HEK293 (cell line): ENCODE measurements at regions not wholly inside any gene's neighbourhood (a gene's known extent, or its start where the extent isn't known, plus 50 kb on each side); places are given as distances from the start of the nearest gene placed in this dataset.

Experiments used
- BCL11B ChIP-seq: fragments of 450-650 bp; formaldehyde crosslinking; IDR thresholded peaks from 2 replicates; pipeline ENCODE4 v1.5.1; 2016; ENCODE audit warnings: low read depth, missing biosample characterization, missing genetic modification characterization
- GLIS1 ChIP-seq: fragments of 450-650 bp; formaldehyde crosslinking; IDR thresholded peaks from 2 replicates; pipeline ENCODE4 v1.5.1; 2016; ENCODE audit warnings: missing biosample characterization, missing genetic modification characterization
- KLF9 ChIP-seq: fragments of 450-650 bp; formaldehyde crosslinking; IDR thresholded peaks from 2 replicates; pipeline ENCODE4 v1.5.1; 2016; ENCODE audit warnings: missing biosample characterization, missing genetic modification characterization, low read depth
- SP2 ChIP-seq: fragments of 450-650 bp; formaldehyde crosslinking; IDR thresholded peaks from 2 replicates; pipeline ENCODE4 v1.5.1; 2016; ENCODE audit warnings: missing biosample characterization, missing genetic modification characterization
- ZBTB48 ChIP-seq: fragments of 450-650 bp; formaldehyde crosslinking; IDR thresholded peaks from 2 replicates; pipeline ENCODE4 v1.5.1; 2016; ENCODE audit warnings: missing biosample characterization, missing genetic modification characterization
- ZBTB8A ChIP-seq: fragments of 450-650 bp; formaldehyde crosslinking; IDR thresholded peaks from 2 replicates; pipeline ENCODE4 v1.5.1; 2016; ENCODE audit warnings: missing biosample characterization, missing genetic modification characterization
- ZFP41 ChIP-seq: fragments of 450-650 bp; formaldehyde crosslinking; IDR thresholded peaks from 2 replicates; pipeline ENCODE4 v1.5.1; 2016; ENCODE audit warnings: missing biosample characterization, missing genetic modification characterization, borderline replicate concordance
- ZNF132 ChIP-seq: fragments of 450-650 bp; formaldehyde crosslinking; IDR thresholded peaks from 2 replicates; pipeline ENCODE4 v1.5.1; 2017; ENCODE audit warnings: missing biosample characterization, missing genetic modification characterization, borderline replicate concordance
- ZNF184 ChIP-seq: fragments of 450-650 bp; IDR thresholded peaks from 2 replicates; pipeline ENCODE4 v1.5.1; 2018; ENCODE audit warnings: missing biosample characterization, mild to moderate bottlenecking, missing genetic modification characterization
- ZNF2 ChIP-seq: fragments of 450-650 bp; formaldehyde crosslinking; IDR thresholded peaks from 2 replicates; pipeline ENCODE4 v1.5.1; 2016; ENCODE audit warnings: missing biosample characterization, missing genetic modification characterization
- ZNF248 ChIP-seq: fragments of 450-650 bp; formaldehyde crosslinking; IDR thresholded peaks from 2 replicates; pipeline ENCODE4 v1.5.1; 2017; ENCODE audit warnings: missing biosample characterization, missing genetic modification characterization
- ZNF266 ChIP-seq: fragments of 450-650 bp; formaldehyde crosslinking; IDR thresholded peaks from 2 replicates; pipeline ENCODE4 v1.5.1; 2016; ENCODE audit warnings: missing biosample characterization, missing genetic modification characterization, low read depth
- ZNF37A ChIP-seq: fragments of 450-650 bp; IDR thresholded peaks from 2 replicates; pipeline ENCODE4 v1.5.1; 2018; ENCODE audit warnings: missing biosample characterization, missing genetic modification characterization
- ZNF548 ChIP-seq: fragments of 450-650 bp; formaldehyde crosslinking; IDR thresholded peaks from 2 replicates; pipeline ENCODE4 v1.5.1; 2016; ENCODE audit warnings: missing biosample characterization, missing genetic modification characterization
- ZNF610 ChIP-seq: fragments of 450-650 bp; formaldehyde crosslinking; IDR thresholded peaks from 2 replicates; pipeline ENCODE4 v1.5.1; 2016; ENCODE audit warnings: missing biosample characterization, missing genetic modification characterization, borderline replicate concordance
- ZNF623 ChIP-seq: fragments of 450-650 bp; formaldehyde crosslinking; IDR thresholded peaks from 2 replicates; pipeline ENCODE4 v1.5.1; 2016; ENCODE audit warnings: missing biosample characterization, missing genetic modification characterization
- ZNF626 ChIP-seq: fragments of 450-650 bp; sonication (Bioruptor Pico); formaldehyde crosslinking; IDR thresholded peaks from 2 replicates; pipeline ENCODE4 v1.5.1; 2018; ENCODE audit warnings: missing biosample characterization, missing genetic modification characterization, inconsistent platforms
- ZNF670 ChIP-seq: fragments of 450-650 bp; formaldehyde crosslinking; IDR thresholded peaks from 2 replicates; pipeline ENCODE4 v1.5.1; 2016; ENCODE audit warnings: missing biosample characterization, missing genetic modification characterization, low read depth
- ZNF76 ChIP-seq: fragments of 450-650 bp; formaldehyde crosslinking; IDR thresholded peaks from 2 replicates; pipeline ENCODE4; 2016; ENCODE audit warnings: low read depth, missing biosample characterization, missing genetic modification characterization, borderline replicate concordance
- ZNF776 ChIP-seq: fragments of 450-650 bp; formaldehyde crosslinking; IDR thresholded peaks from 2 replicates; pipeline ENCODE4 v1.5.0; 2017; ENCODE audit warnings: missing biosample characterization, missing genetic modification characterization, borderline replicate concordance
- TF ChIP-seq, protein P1 (sequence below): fragments of 450-650 bp; formaldehyde crosslinking; IDR thresholded peaks from 2 replicates; pipeline ENCODE4 v1.5.1; 2016; ENCODE audit warnings: missing biosample characterization, missing genetic modification characterization, borderline replicate concordance
- TF ChIP-seq, protein P2 (sequence below): fragments of 450-650 bp; formaldehyde crosslinking; IDR thresholded peaks from 2 replicates; pipeline ENCODE4 v1.5.1; 2016; ENCODE audit warnings: missing biosample characterization, missing genetic modification characterization
- TF ChIP-seq, protein P3 (sequence below): fragments of 450-650 bp; formaldehyde crosslinking; optimal IDR thresholded peaks from 2 replicates; pipeline ENCODE3; 2016; ENCODE audit warnings: missing biosample characterization, mild to moderate bottlenecking, missing genetic modification characterization
- TF ChIP-seq, protein P4 (sequence below): fragments of 450-650 bp; formaldehyde crosslinking; IDR thresholded peaks from 2 replicates; pipeline ENCODE4 v1.5.1; 2017; ENCODE audit warnings: missing biosample characterization, mild to moderate bottlenecking, missing genetic modification characterization, moderate library complexity
- TF ChIP-seq, protein P5 (sequence below): fragments of 450-650 bp; formaldehyde crosslinking; IDR thresholded peaks from 2 replicates; pipeline ENCODE4 v1.5.1; 2016; ENCODE audit warnings: missing biosample characterization, missing genetic modification characterization

DNA sequence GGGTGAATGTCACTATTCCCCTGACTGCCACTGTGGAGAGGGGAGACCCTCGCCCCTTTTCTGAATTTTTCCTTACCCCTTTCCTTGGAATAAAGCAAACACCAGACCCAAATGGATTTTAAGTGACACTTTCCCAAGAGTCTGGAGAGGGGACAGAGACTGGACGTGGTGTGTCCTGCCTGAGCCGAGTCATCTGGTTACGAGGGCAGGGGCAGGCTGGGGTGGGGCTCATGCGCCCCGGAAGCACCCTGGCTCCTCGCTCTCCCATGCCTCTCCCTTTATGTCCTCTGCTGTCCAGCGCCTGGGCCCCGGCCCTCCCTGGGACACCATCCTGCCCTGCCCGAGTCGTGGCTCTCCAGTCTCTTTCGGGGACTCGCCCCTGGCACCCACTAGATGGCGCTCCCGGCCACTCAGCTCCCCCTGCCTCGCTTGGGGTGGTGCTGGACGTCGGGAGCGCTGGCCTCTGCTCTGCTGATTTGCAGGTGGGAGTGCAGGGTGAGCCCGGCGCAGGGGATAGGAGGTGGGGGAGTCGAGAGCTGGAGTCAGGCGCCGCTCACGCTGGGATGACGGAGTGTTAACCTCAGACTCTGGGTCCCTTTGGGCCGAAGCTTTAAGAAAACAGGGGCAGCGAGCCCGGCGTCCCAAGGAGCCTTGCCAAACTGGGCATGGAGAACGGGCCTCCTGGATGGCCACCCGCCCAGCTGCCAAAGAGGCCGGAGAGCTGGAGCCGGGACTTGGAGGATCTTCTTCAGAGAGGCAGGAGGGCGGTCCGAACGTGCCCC, 89.8 kb downstream of the RPS6KA4 start (continued):
- TF ChIP-seq, protein P1, sequence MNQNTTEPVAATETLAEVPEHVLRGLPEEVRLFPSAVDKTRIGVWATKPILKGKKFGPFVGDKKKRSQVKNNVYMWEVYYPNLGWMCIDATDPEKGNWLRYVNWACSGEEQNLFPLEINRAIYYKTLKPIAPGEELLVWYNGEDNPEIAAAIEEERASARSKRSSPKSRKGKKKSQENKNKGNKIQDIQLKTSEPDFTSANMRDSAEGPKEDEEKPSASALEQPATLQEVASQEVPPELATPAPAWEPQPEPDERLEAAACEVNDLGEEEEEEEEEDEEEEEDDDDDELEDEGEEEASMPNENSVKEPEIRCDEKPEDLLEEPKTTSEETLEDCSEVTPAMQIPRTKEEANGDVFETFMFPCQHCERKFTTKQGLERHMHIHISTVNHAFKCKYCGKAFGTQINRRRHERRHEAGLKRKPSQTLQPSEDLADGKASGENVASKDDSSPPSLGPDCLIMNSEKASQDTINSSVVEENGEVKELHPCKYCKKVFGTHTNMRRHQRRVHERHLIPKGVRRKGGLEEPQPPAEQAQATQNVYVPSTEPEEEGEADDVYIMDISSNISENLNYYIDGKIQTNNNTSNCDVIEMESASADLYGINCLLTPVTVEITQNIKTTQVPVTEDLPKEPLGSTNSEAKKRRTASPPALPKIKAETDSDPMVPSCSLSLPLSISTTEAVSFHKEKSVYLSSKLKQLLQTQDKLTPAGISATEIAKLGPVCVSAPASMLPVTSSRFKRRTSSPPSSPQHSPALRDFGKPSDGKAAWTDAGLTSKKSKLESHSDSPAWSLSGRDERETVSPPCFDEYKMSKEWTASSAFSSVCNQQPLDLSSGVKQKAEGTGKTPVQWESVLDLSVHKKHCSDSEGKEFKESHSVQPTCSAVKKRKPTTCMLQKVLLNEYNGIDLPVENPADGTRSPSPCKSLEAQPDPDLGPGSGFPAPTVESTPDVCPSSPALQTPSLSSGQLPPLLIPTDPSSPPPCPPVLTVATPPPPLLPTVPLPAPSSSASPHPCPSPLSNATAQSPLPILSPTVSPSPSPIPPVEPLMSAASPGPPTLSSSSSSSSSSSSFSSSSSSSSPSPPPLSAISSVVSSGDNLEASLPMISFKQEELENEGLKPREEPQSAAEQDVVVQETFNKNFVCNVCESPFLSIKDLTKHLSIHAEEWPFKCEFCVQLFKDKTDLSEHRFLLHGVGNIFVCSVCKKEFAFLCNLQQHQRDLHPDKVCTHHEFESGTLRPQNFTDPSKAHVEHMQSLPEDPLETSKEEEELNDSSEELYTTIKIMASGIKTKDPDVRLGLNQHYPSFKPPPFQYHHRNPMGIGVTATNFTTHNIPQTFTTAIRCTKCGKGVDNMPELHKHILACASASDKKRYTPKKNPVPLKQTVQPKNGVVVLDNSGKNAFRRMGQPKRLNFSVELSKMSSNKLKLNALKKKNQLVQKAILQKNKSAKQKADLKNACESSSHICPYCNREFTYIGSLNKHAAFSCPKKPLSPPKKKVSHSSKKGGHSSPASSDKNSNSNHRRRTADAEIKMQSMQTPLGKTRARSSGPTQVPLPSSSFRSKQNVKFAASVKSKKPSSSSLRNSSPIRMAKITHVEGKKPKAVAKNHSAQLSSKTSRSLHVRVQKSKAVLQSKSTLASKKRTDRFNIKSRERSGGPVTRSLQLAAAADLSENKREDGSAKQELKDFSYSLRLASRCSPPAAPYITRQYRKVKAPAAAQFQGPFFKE = no peak
- TF ChIP-seq ZNF670 (tag by site-specific recombination) (no peak), ZNF184 (no peak), ZNF548 (tag by site-specific recombination) (no peak), ZNF626 (tag by site-specific recombination) (no peak), ZNF76 (no peak), ZNF248 (tag by site-specific recombination) (no peak), BCL11B (tag by site-specific recombination) (0 out of 2 replicates have a peak, but pooled peaks have one; percentile 32), ZFP41 (tag by site-specific recombination) (no peak), ZNF2 (0 out of 2 replicates have a peak, but pooled peaks have one; percentile 33), GLIS1 (tag by site-specific recombination) (peak; percentile 49), ZNF132 (no peak), ZNF776 (no peak), ZNF623 (no peak), SP2 (tag by site-specific recombination) (peak; percentile 7; the same call in 1 of the 2 replicates), ZNF266 (tag by site-specific recombination) (no peak), KLF9 (tag by site-specific recombination) (no peak), ZNF37A (tag by site-specific recombination) (no peak), ZBTB8A (no peak), ZNF610 (no peak), ZBTB48 (tag by site-specific recombination) (no peak)
- TF ChIP-seq, protein P2, sequence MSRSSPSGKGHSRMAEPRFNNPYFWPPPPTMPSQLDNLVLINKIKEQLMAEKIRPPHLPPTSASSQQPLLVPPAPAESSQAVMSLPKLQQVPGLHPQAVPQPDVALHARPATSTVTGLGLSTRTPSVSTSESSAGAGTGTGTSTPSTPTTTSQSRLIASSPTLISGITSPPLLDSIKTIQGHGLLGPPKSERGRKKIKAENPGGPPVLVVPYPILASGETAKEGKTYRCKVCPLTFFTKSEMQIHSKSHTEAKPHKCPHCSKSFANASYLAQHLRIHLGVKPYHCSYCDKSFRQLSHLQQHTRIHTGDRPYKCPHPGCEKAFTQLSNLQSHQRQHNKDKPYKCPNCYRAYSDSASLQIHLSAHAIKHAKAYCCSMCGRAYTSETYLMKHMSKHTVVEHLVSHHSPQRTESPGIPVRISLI = no peak
- TF ChIP-seq, protein P3, sequence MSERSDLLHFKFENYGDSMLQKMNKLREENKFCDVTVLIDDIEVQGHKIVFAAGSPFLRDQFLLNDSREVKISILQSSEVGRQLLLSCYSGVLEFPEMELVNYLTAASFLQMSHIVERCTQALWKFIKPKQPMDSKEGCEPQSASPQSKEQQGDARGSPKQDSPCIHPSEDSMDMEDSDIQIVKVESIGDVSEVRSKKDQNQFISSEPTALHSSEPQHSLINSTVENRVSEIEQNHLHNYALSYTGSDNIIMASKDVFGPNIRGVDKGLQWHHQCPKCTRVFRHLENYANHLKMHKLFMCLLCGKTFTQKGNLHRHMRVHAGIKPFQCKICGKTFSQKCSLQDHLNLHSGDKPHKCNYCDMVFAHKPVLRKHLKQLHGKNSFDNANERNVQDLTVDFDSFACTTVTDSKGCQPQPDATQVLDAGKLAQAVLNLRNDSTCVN = peak; percentile 30
- TF ChIP-seq, protein P4, sequence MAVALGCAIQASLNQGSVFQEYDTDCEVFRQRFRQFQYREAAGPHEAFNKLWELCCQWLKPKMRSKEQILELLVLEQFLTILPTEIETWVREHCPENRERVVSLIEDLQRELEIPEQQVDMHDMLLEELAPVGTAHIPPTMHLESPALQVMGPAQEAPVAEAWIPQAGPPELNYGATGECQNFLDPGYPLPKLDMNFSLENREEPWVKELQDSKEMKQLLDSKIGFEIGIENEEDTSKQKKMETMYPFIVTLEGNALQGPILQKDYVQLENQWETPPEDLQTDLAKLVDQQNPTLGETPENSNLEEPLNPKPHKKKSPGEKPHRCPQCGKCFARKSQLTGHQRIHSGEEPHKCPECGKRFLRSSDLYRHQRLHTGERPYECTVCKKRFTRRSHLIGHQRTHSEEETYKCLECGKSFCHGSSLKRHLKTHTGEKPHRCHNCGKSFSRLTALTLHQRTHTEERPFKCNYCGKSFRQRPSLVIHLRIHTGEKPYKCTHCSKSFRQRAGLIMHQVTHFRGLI = no peak
- TF ChIP-seq, protein P5, sequence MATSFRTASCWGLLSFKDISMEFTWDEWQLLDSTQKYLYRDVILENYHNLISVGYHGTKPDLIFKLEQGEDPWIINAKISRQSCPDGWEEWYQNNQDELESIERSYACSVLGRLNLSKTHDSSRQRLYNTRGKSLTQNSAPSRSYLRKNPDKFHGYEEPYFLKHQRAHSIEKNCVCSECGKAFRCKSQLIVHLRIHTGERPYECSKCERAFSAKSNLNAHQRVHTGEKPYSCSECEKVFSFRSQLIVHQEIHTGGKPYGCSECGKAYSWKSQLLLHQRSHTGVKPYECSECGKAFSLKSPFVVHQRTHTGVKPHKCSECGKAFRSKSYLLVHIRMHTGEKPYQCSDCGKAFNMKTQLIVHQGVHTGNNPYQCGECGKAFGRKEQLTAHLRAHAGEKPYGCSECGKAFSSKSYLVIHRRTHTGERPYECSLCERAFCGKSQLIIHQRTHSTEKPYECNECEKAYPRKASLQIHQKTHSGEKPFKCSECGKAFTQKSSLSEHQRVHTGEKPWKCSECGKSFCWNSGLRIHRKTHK (tag by site-specific recombination) = no peak
